HG03196 (cell line): ENCODE measurements at regions not wholly inside any gene's neighbourhood (a gene's known extent, or its start where the extent isn't known, plus 50 kb on each side); places are given as distances from the start of the nearest gene placed in this dataset.
A peak's percentile ranks its signal among the peaks of the same experiment; 100 is the strongest.
"Not testable (repeated sequence)": the region's sequence is repeated elsewhere in the genome, so short reads cannot be mapped to it uniquely, and the experiment has no call there.

Experiments
- ATAC-seq: cut with Tn5 transposase; IDR thresholded peaks from one replicate; pipeline ENCODE4 v1.9.1; 2021; ENCODE audit not compliant: unreplicated experiment

- no peak for ATAC-seq
Observed at GRCh38 chr1:185549906-185550305, 184.3 kb upstream of the HMCN1 start.

- no peak for ATAC-seq
Observed at GRCh38 chr1:185546029-185546428, 188.2 kb upstream of the HMCN1 start.

GRCh38 chr1:185541871-185542301 lies 192.3 kb upstream of the HMCN1 start:
- no peak for ATAC-seq

GRCh38 chr1:185540295-185540694 lies 193.9 kb upstream of the HMCN1 start:
- no peak for ATAC-seq

GRCh38 chr1:185539277-185539943 lies 194.8 kb upstream of the HMCN1 start:
- ATAC-seq: no peak

- not testable (repeated sequence) for ATAC-seq
Observed at GRCh38 chr1:185538309-185538898, 195.8 kb upstream of the HMCN1 start.

GRCh38 chr1:185537596-185537995 lies 196.6 kb upstream of the HMCN1 start:
- no peak for ATAC-seq

GRCh38 chr1:185536165-185536920 lies 197.8 kb upstream of the HMCN1 start:
- ATAC-seq: no peak

- ATAC-seq: no peak
Observed at GRCh38 chr1:185535621-185536020, 198.6 kb upstream of the HMCN1 start.

GRCh38 chr1:185534801-185535200 lies 199.4 kb upstream of the HMCN1 start:
- ATAC-seq: no peak

- no peak for ATAC-seq
Observed at GRCh38 chr1:185533596-185533995, 200.6 kb upstream of the HMCN1 start.

GRCh38 chr1:185532856-185533255 lies 201.3 kb upstream of the HMCN1 start:
- no peak for ATAC-seq

GRCh38 chr1:185531838-185532237 lies 202.4 kb upstream of the HMCN1 start:
- no peak for ATAC-seq

GRCh38 chr1:185530215-185530614 lies 204.0 kb upstream of the HMCN1 start:
- ATAC-seq: no peak

- ATAC-seq: no peak
Observed at GRCh38 chr1:185529673-185530072, 204.5 kb upstream of the HMCN1 start.

- no peak for ATAC-seq
Observed at GRCh38 chr1:185528084-185528676, 206.0 kb upstream of the HMCN1 start.

- ATAC-seq: peak; percentile 100
Observed at GRCh38 chr1:185526344-185527307, 207.6 kb upstream of the HMCN1 start.

GRCh38 chr1:185520188-185520920 lies 203.3 kb upstream of the IVNS1ABP start:
- ATAC-seq: no peak

GRCh38 chr1:185517808-185518419 lies 200.9 kb upstream of the IVNS1ABP start:
- no peak for ATAC-seq
